Uterus (tissue), 2 donors: ENCODE measurements at regions not wholly inside any gene's neighbourhood (a gene's known extent, or its start where the extent isn't known, plus 50 kb on each side); places are given as distances from the start of the nearest gene placed in this dataset.

Experiments used
- CTCF ChIP-seq, 4 experiments: fragments of 200-600 bp in 2 of 4; fragments of 450-650 bp in 2 of 4; sonication (generic) in 2 of 4; IDR thresholded peaks; one replicate each; pipeline ENCODE4 v1.5.1; 2016 to 2019; ENCODE audit warnings: antibody characterized with exemption in 4 of 4, mild to moderate bottlenecking in 2 of 4, moderate library complexity in 1 of 4
- POLR2A ChIP-seq, 2 donors: fragments of 450-650 bp; IDR thresholded peaks; one replicate each; pipeline ENCODE4 v1.6.1; 2016; ENCODE audit warnings: antibody characterized with exemption in 2 of 2, mild to moderate bottlenecking in 1 of 2, moderate library complexity in 1 of 2

DNA sequence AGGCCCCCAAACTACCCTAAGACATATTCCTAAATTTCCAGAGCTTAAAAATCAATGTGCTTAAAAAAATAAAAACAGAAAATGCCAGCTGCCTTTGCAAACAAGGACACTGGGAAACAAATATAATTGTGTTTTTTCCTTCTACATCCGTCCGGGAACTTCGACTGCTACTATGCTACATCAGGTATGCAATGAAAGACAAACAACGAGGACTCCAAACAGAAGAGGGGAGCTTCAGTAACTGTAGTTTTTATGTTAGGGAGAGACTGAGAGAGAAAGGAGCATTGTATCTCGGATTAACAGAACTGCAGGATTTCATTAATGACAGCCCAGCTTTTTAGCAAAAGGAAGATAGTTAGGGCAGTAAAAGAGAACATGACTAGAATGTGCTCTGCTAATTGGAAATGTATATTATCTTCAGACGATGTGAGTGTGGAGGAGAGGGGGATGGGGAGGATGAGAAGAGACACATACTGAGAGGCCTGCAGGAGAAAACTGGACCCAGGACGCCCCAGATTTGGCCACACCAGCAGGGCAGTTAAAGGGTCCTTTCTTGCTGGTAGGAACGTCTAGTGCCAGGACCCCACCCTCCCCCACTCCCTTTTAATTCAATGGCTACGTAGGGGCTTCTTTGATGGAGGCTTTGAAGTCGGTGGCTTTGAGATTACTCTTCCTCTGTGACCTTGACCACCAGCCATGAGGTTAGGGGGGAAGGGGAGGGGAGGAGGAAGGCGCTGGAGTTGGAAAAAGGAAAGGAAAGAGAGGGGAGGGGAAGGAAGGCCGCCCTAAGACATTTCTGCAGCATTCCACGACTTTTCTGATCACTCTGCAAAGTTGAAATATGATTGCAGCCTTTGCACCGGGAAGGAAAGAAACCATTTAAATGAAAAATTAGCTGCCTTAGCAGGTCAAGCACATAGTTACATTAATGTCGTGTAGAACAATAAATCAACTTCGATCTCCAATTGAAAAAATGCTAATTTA, 187.1 kb downstream of the BLID start:
- TF ChIP-seq CTCF (IDR thresholded peaks at IDR 0.05) (no peak), POLR2A (IDR thresholded peaks at IDR 0.05) (no peak)
